Astrocyte (in vitro differentiated cells and primary cell): ENCODE measurements at regions not wholly inside any gene's neighbourhood (a gene's known extent, or its start where the extent isn't known, plus 50 kb on each side); places are given as distances from the start of the nearest gene placed in this dataset.

ENCODE experiments used
- DNase-seq: peaks from one replicate; pipeline ENCODE4 v3.0.0-alpha.2; 2010; ENCODE audit warnings: low read depth
- FAIRE-seq: peaks from 2 replicates; lab custom pipeline; 2011; peaks lifted over from hg19 to GRCh38; lab: Jason Lieb, UNC
- H2AFZ ChIP-seq: 2 replicates; pipeline ENCODE4 v1.6.0; 2012; ENCODE audit warnings: low read depth, low read length, inconsistent platforms
- H3K27ac ChIP-seq: 2 replicates; pipeline ENCODE4 v1.5.1; 2011; ENCODE audit warnings: low read depth, low read length, inconsistent platforms
- H3K27me3 ChIP-seq: 2 replicates; pipeline ENCODE4 v1.6.0; 2011; ENCODE audit warnings: low read length, inconsistent platforms; ENCODE audit not compliant: insufficient read depth
- H3K36me3 ChIP-seq: 2 replicates; pipeline ENCODE4 v1.5.1; 2011; ENCODE audit warnings: low read length, inconsistent platforms; ENCODE audit not compliant: insufficient read depth
- H3K4me1 ChIP-seq: 2 replicates; pipeline ENCODE4 v1.5.1; 2011; ENCODE audit warnings: low read length, inconsistent platforms; ENCODE audit not compliant: insufficient read depth
- H3K4me2 ChIP-seq: 2 replicates; pipeline ENCODE4 v1.6.0; 2012; ENCODE audit warnings: low read length, inconsistent platforms
- H3K4me3 ChIP-seq: 2 replicates; pipeline ENCODE4 v1.5.1; 2011; ENCODE audit warnings: low read depth, mild to moderate bottlenecking, low read length, inconsistent platforms; ENCODE audit not compliant: insufficient read depth
- H3K79me2 ChIP-seq: 2 replicates; pipeline ENCODE4 v1.6.0; 2012; ENCODE audit warnings: mild to moderate bottlenecking, low read length, inconsistent platforms; ENCODE audit not compliant: insufficient read depth
- H3K9ac ChIP-seq: 2 replicates; pipeline ENCODE4 v1.6.0; 2012; ENCODE audit warnings: mild to moderate bottlenecking, low read length, inconsistent platforms
- H3K9me3 ChIP-seq: 2 replicates; pipeline ENCODE4 v1.5.1; 2012; ENCODE audit warnings: low read depth, mild to moderate bottlenecking, low read length, inconsistent platforms; ENCODE audit not compliant: insufficient read depth
- H4K20me1 ChIP-seq: 2 replicates; pipeline ENCODE4 v1.6.0; 2012; ENCODE audit warnings: low read length, inconsistent platforms; ENCODE audit not compliant: insufficient read depth
- H3K27ac Mint-ChIP-seq: one replicate; pipeline ENCODE4 v1.8.0; 2021; ENCODE audit warnings: mild to moderate bottlenecking, mixed read lengths; ENCODE audit not compliant: unreplicated experiment
- H3K27me3 Mint-ChIP-seq: one replicate; pipeline ENCODE4 v1.8.0; 2021; ENCODE audit warnings: low read depth, mixed read lengths; ENCODE audit not compliant: unreplicated experiment
- H3K36me3 Mint-ChIP-seq: one replicate; pipeline ENCODE4 v1.8.0; 2021; ENCODE audit warnings: low read depth, mixed read lengths; ENCODE audit not compliant: unreplicated experiment
- H3K4me1 Mint-ChIP-seq: one replicate; pipeline ENCODE4 v1.8.0; 2021; ENCODE audit warnings: low read depth, mixed read lengths; ENCODE audit not compliant: unreplicated experiment
- H3K4me3 Mint-ChIP-seq: one replicate; pipeline ENCODE4 v1.8.0; 2021; ENCODE audit warnings: mild to moderate bottlenecking, moderate library complexity, mixed read lengths; ENCODE audit not compliant: unreplicated experiment
- H3K9me3 Mint-ChIP-seq: one replicate; pipeline ENCODE4 v1.8.0; 2021; ENCODE audit warnings: mild to moderate bottlenecking, mixed read lengths; ENCODE audit not compliant: unreplicated experiment
- EZH2 ChIP-seq: IDR thresholded peaks from 2 replicates; pipeline ENCODE4 v1.6.1; 2012; ENCODE audit warnings: mild to moderate bottlenecking, low read length, inconsistent platforms; ENCODE audit not compliant: insufficient read depth
- TF ChIP-seq, protein P1 (sequence below): IDR thresholded peaks from 2 replicates; pipeline ENCODE4 v1.5.1; 2011; ENCODE audit warnings: low read depth, mild to moderate bottlenecking, inconsistent platforms, low read length, moderate library complexity; ENCODE audit not compliant: insufficient read depth

- H3K79me2 ChIP-seq: no peaks in the 10 kb centered on the region
- Mint-ChIP-seq H3K27me3 (no peaks in the 10 kb centered on the region), H3K9me3 (peaks cover 12% of the 10 kb centered on the region), H3K4me3 (no peak overlapping the region), H3K4me1 (no peaks in the 10 kb centered on the region), H3K36me3 (no peaks in the 10 kb centered on the region), H3K27ac (no peak overlapping the region)
- no peak overlapping the region for H3K4me3 ChIP-seq
- no peak overlapping the region for H3K9ac ChIP-seq
- TF ChIP-seq EZH2: no peak
- TF ChIP-seq, protein P1, sequence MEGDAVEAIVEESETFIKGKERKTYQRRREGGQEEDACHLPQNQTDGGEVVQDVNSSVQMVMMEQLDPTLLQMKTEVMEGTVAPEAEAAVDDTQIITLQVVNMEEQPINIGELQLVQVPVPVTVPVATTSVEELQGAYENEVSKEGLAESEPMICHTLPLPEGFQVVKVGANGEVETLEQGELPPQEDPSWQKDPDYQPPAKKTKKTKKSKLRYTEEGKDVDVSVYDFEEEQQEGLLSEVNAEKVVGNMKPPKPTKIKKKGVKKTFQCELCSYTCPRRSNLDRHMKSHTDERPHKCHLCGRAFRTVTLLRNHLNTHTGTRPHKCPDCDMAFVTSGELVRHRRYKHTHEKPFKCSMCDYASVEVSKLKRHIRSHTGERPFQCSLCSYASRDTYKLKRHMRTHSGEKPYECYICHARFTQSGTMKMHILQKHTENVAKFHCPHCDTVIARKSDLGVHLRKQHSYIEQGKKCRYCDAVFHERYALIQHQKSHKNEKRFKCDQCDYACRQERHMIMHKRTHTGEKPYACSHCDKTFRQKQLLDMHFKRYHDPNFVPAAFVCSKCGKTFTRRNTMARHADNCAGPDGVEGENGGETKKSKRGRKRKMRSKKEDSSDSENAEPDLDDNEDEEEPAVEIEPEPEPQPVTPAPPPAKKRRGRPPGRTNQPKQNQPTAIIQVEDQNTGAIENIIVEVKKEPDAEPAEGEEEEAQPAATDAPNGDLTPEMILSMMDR: no peak
- no peak overlapping the region for H3K4me2 ChIP-seq
- H3K9me3 ChIP-seq: peaks cover 5% of the 10 kb centered on the region
- H4K20me1 ChIP-seq: no peaks in the 10 kb centered on the region
- H3K27ac ChIP-seq: no peak overlapping the region
- peak; percentile 0 for DNase-seq
- H3K36me3 ChIP-seq: no peaks in the 10 kb centered on the region
- H3K27me3 ChIP-seq: no peaks in the 10 kb centered on the region
- no peak for FAIRE-seq
- H2AFZ ChIP-seq: no peak overlapping the region
- H3K4me1 ChIP-seq: no peaks in the 10 kb centered on the region
These were observed 317.2 kb upstream of the ID4 start for GRCh38 chr6:19519941-19520340.

DNA sequence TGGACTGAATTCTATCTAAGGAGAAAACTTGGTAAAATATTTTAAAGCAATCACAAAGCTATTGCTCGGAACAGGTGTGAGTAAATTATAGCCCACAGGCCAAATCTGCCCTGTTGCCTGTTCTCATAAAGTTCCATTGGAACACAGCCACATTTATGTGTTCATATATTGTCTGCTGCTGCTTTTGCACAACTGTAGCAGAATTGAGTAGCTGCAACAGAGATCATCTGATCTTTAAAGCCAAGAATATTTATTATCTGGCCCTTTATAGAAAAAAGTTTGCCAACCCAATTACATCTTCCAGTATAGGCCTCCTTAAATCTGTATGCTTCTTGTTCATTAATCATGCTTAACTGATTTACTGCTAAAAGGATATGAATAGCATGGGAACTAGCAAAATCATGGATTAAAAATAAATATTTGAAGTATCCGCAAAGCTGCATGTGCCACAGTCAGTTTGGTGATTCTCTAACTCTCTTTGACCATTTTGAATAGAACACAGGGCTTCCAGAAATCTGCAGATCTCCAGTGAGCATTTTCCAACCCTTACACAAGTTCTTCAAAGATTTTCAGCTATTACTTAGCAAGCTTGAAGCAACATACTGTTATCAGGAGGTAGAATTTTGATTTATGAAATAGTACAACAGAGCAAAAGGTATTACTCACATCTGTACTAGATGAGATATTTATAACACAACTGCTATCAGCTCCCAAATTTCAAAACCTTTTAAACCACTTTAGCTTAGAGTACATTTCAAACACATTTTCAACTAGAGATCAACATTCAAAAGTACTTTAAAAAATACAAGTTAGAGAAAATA lies 312.6 kb upstream of the ID4 start:
- no peaks in the 10 kb centered on the region for H3K9me3 Mint-ChIP-seq
- Histone ChIP-seq H3K4me3 (no peak overlapping the region), H2AFZ (no peak overlapping the region), H4K20me1 (no peaks in the 10 kb centered on the region), H3K27me3 (no peaks in the 10 kb centered on the region), H3K9ac (no peak overlapping the region), H3K4me2 (no peak overlapping the region), H3K27ac (no peak overlapping the region), H3K36me3 (no peaks in the 10 kb centered on the region), H3K9me3 (no peaks in the 10 kb centered on the region), H3K79me2 (no peaks in the 10 kb centered on the region), H3K4me1 (no peaks in the 10 kb centered on the region)
- no peak overlapping the region for H3K27ac Mint-ChIP-seq
- TF ChIP-seq, protein P1: no peak
- no peak for TF ChIP-seq EZH2
- no peak for DNase-seq
- no peaks in the 10 kb centered on the region for H3K36me3 Mint-ChIP-seq
- H3K4me3 Mint-ChIP-seq: no peak overlapping the region
- H3K27me3 Mint-ChIP-seq: no peaks in the 10 kb centered on the region
- no peak for FAIRE-seq
- H3K4me1 Mint-ChIP-seq: no peaks in the 10 kb centered on the region

DNA sequence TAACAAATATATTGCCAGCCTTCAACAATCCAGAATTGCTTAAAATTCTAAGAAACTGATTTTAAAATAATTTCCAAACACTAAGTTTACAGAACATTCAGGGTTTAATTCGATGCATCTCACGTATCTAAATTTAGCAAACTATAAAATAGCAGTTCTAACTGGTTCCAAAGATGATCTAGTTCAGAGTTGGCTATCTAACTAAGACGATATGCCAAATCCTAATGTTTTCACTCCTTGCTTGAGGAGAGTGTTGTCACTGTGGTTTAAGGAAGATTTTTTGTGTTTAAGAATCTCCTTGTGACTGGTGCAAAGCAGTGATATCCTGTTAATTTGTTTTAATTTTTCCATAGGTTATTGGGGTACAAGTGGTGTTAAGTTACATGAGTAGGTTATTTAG lies 311.5 kb upstream of the ID4 start:
- Mint-ChIP-seq H3K27me3 (no peaks in the 10 kb centered on the region), H3K36me3 (no peaks in the 10 kb centered on the region)

More for the DNA sequence above, 311.5 kb upstream of the ID4 start:
- Mint-ChIP-seq H3K27ac (no peak overlapping the region), H3K4me3 (no peak overlapping the region), H3K9me3 (no peaks in the 10 kb centered on the region), H3K4me1 (no peaks in the 10 kb centered on the region)
- H2AFZ ChIP-seq: no peak overlapping the region
- no peak overlapping the region for H3K4me2 ChIP-seq
- H3K9me3 ChIP-seq: no peaks in the 10 kb centered on the region
- no peak for FAIRE-seq
- TF ChIP-seq, protein P1: no peak
- no peak for TF ChIP-seq EZH2
- H3K27me3 ChIP-seq: no peaks in the 10 kb centered on the region
- no peaks in the 10 kb centered on the region for H3K4me1 ChIP-seq
- no peaks in the 10 kb centered on the region for H3K79me2 ChIP-seq
- DNase-seq: no peak
- H3K9ac ChIP-seq: no peak overlapping the region
- H4K20me1 ChIP-seq: no peaks in the 10 kb centered on the region
- H3K27ac ChIP-seq: no peak overlapping the region
- no peaks in the 10 kb centered on the region for H3K36me3 ChIP-seq
- no peak overlapping the region for H3K4me3 ChIP-seq
